HG03521 (cell line): ENCODE measurements at regions not wholly inside any gene's neighbourhood (a gene's known extent, or its start where the extent isn't known, plus 50 kb on each side); places are given as distances from the start of the nearest gene placed in this dataset.

Source experiments
- ATAC-seq: cut with Tn5 transposase; IDR thresholded peaks from one replicate; pipeline ENCODE4 v1.9.1; 2021; ENCODE audit warnings: mild to moderate bottlenecking, moderate library complexity; ENCODE audit not compliant: unreplicated experiment

GRCh38 chr2:163200741-163201140 is 362.2 kb upstream of the KCNH7 start:
- no peak for ATAC-seq

- no peak for ATAC-seq
These were observed 360.4 kb upstream of the KCNH7 start for GRCh38 chr2:163198972-163199371.

GRCh38 chr2:163198007-163198406 is 359.4 kb upstream of the KCNH7 start:
- no peak for ATAC-seq

GRCh38 chr2:163191372-163191771 is 352.8 kb upstream of the KCNH7 start:
- ATAC-seq, result no peak

GRCh38 chr2:163187995-163188655 is 349.6 kb upstream of the KCNH7 start:
- no peak for ATAC-seq

- ATAC-seq, result no peak
These were observed 348.6 kb upstream of the KCNH7 start for GRCh38 chr2:163187119-163187518.

- ATAC-seq, result no peak
These were observed 346.6 kb upstream of the KCNH7 start for GRCh38 chr2:163185160-163185559.

DNA sequence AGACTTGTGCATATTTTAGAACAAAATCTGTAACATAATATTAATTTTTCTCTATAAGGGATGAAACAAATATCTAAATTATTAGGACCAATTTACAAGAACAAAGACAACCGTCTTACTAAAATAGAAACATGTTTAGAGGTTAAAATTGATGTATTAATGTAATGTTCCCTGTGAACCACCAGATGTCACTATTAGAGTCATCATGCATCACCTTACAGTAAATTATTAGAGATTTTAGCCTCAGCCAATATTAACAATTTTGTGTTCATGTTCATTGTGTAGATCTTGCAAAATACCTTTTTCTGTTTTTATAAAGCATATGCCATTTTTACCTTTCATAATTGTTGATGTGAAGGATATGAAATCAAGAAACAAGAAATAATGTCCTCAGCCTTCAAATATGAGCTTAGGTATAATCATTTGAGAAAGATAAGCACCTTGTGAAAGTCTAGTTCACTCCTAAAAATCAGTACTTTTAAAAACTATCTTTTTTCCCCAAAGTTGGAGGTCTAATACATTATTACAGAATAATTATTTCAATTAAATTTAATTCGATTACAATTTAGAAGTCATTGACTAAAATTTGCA is 344.3 kb upstream of the KCNH7 start:
- ATAC-seq, result peak; percentile 62

GRCh38 chr2:163177592-163177991 is 339.0 kb upstream of the KCNH7 start:
- no peak for ATAC-seq

DNA sequence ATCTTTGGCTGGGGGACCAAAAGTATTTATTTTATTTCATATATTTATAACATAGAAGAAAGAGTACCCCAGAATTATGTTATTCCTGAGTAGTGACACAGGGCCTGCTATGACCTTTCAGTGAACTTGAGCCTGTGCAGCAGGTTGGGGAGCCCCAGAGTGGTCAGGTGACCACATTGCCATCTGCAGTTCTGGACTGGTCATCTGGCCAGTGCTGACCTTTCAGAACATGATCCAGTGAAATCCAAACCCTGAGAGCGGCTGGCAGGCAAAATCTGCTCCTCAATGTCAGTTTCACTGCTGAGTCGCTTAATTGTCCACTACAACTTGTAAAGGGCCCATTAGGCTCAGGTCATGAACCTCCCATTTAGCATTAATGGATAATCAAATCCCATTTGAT is 336.7 kb upstream of the KCNH7 start:
- ATAC-seq, result no peak

- ATAC-seq, result no peak
These were observed 335.0 kb upstream of the KCNH7 start for GRCh38 chr2:163173591-163173990.

DNA sequence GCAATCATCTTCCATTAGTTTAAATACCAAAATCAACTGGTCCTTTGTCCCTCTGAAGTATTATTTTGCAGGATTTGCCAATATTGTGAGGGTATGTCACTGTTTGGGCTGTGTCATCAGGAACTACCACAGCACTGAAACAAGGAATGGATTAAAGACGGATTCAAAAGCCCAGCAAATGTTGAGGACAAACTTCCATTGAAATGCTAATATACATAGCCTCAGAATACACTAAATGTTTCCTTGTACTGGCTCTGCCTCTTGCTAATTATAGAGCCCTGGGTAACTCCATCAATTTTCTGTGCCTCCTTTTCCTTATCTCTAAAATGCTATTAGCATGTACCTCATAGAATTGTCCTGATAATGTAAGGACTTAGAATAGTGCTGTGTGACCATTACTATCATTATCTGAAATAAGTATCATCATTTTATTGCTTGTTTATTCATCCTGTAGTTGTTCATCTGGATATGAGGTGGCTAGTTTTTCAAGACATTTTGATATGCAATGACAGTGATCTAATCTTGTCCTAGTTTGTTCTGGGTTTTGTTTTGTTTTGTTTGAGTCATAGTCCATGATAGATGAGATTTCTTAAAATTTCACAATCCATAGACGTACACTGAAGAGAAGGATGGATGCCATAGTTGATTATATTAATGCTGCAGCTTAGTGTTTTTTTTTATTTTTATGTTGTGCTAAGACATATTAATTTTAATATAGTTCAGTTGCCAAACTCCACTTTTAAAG is 333.4 kb upstream of the KCNH7 start:
- no peak for ATAC-seq

GRCh38 chr2:163157891-163158496 is 319.4 kb upstream of the KCNH7 start:
- no peak for ATAC-seq

DNA sequence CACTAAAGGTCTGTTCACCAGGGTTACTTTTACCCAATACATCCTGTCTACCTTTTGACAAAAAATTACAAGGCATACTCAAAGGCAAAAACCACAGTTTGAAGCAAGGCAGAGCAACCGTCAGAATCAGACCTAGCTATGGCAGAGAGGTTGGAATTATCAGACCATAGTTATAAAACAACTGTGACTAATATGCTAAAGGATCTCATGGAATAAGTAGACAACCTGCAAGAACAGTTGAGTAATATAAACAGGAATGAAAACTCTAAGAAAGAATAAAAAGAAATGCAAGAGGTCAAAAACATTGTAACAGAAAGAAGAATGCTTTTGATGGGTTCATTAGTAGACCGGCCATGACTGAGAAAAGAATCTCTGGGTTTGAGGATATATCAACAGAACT is 318.8 kb upstream of the KCNH7 start:
- no peak for ATAC-seq

- ATAC-seq, result no peak
These were observed 317.4 kb upstream of the KCNH7 start for GRCh38 chr2:163155925-163156324.

GRCh38 chr2:163155279-163155883 is 316.8 kb upstream of the KCNH7 start:
- peak; percentile 89 for ATAC-seq

DNA sequence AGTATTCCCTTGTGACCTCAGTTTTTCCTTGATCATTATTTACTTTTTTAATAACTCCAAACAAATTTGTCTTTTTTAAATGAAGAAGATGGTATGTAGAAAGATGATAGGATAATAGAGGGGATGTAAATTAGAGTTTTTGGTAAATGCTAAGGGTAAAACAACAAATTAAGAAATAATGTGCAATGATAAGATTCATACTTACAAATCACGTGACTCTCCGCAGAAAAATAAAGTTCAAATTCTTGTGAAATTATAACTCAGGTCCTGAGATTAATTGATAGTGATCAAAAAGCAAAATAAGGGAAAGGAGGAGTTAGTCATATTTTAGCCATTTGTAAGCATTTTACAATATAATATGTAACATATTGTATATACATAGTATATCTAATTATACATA is 304.1 kb upstream of the KCNH7 start:
- no peak for ATAC-seq

DNA sequence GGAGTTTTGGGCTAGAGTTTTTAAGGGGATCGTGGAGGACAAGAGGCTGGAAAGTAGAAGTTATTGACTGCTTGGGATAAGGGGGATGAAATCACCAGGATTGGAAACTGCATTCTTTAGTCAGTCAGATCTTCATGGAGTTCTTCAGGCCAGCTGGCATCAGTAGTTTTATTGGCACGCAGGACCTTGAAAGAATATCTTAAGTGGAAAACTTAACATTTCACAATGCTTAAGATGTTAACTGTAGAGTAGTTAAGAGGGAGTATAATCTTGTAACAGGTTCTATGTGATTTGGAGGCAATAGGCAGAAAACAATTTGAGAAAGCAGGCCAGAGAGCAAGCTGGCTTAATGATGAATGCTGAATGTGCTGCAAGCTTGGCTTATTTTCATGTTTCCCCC is 300.4 kb upstream of the KCNH7 start:
- no peak for ATAC-seq

- ATAC-seq, result no peak
These were observed 296.7 kb upstream of the KCNH7 start for GRCh38 chr2:163135256-163135655.

DNA sequence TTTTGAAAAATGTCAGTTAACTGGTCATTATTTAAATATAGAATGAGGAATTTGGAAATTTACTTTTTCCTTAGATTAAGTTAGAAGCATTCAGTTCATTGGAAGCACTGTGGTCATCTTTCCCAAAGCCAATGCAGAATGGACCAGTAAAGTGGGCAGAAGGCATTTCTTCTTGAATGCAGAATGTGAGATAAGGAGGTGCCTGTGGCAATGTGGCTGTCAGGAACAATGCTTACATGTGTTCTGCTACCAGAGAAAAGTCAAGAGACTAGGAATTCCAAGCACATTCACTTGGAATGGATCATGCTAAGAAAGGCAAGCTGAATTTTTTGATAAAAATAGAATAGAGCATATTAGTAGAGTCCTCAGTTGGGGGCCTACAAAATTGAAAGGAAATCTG is 295.0 kb upstream of the KCNH7 start:
- ATAC-seq, result no peak

DNA sequence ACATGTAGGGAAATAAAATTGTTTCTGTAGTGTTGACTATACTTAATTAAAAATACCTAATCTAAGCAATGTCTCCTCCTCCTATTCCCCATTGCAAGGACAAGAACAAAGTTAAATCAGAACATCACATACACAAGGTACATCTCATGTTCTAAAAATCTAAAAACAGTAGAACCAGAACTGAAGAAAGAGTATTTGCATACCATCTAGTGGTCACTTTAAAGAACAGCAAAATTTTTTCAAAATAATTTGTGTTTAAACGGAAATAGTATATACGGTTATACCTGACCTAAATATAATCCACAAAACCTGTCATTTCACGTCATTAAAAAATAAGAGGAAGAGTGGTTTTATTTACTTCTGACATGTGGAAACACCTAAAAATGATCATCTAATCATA is 294.3 kb upstream of the KCNH7 start:
- peak; percentile 49 for ATAC-seq
